ENCODE measurements at regions not wholly inside any gene's neighbourhood (a gene's known extent, or its start where the extent isn't known, plus 50 kb on each side); places are given as distances from the start of the nearest gene placed in this dataset.

GRCh38 chr7:67917437-67917755 is 920.8 kb downstream of the TYW1 start:
- TF ChIP-seq CTCF (conservative IDR thresholded peaks at IDR 0.05) (no peak), ZFX (IDR thresholded peaks at IDR 0.05) (no peak)

All from C4-2B (cell line).